CD4-positive, alpha-beta T cell treated with Interferon alpha-2 for 1 hour (primary cell): ENCODE measurements at regions not wholly inside any gene's neighbourhood (a gene's known extent, or its start where the extent isn't known, plus 50 kb on each side); places are given as distances from the start of the nearest gene placed in this dataset.

Source experiments
- DNase-seq, 2 donors: peaks; one replicate each; pipeline ENCODE4 v3.0.0-alpha.2; 2020 to 2022

- no peak for DNase-seq
These were observed 54.2 kb upstream of the MGST2 start for GRCh38 chr4:139611391-139611790.

GRCh38 chr4:139609647-139610046 lies 53.6 kb upstream of the SETD7 start:
- no peak for DNase-seq

GRCh38 chr4:139607502-139608060 lies 51.6 kb upstream of the SETD7 start:
- DNase-seq, result no peak

GRCh38 chr4:139606579-139607501 lies 50.8 kb upstream of the SETD7 start:
- peak in 1 of 2 donors; percentile 4 for DNase-seq

GRCh38 chr4:139606103-139606502 lies 50.1 kb upstream of the SETD7 start:
- DNase-seq, result no peak
